NT2/D1 (cell line): ENCODE measurements at regions not wholly inside any gene's neighbourhood (a gene's known extent, or its start where the extent isn't known, plus 50 kb on each side); places are given as distances from the start of the nearest gene placed in this dataset.
"Not testable (repeated sequence)": the region's sequence is repeated elsewhere in the genome, so short reads cannot be mapped to it uniquely, and the experiment has no call there.

Source experiments
- DNase-seq: peaks from one replicate; pipeline ENCODE4 v3.0.0-alpha.2; 2011; ENCODE audit warnings: low read depth, low spot score
- H3K27me3 ChIP-seq: 2 replicates; pipeline ENCODE4 v1.6.0; 2011; ENCODE audit warnings: mild to moderate bottlenecking; ENCODE audit not compliant: insufficient read length, insufficient read depth
- H3K36me3 ChIP-seq: 2 replicates; pipeline ENCODE4 v1.6.1; 2011; ENCODE audit warnings: mild to moderate bottlenecking, low read length, mixed read lengths; ENCODE audit not compliant: insufficient read depth, insufficient read length
- H3K4me1 ChIP-seq: 2 replicates; pipeline ENCODE4 v1.5.1; 2011; ENCODE audit not compliant: insufficient read depth, insufficient read length
- H3K4me3 ChIP-seq: 2 replicates; pipeline ENCODE4 v1.5.1; 2011; ENCODE audit warnings: low read depth; ENCODE audit not compliant: insufficient read length
- H3K9ac ChIP-seq: 2 replicates; pipeline ENCODE4 v1.6.0; 2011; ENCODE audit warnings: low read depth; ENCODE audit not compliant: insufficient read length
- H3K9me3 ChIP-seq: 2 replicates; pipeline ENCODE4 v1.5.1; 2011; ENCODE audit warnings: mild to moderate bottlenecking, low read length; ENCODE audit not compliant: insufficient read depth
- SUZ12 ChIP-seq: IDR thresholded peaks from 2 replicates; pipeline ENCODE4 v1.6.1; 2011; ENCODE audit not compliant: insufficient read length, insufficient read depth; ENCODE audit errors: extremely low read depth
- YY1 ChIP-seq: IDR thresholded peaks from 2 replicates; pipeline ENCODE4 v1.6.1; 2011; ENCODE audit not compliant: insufficient read length, insufficient read depth
- ZNF274 ChIP-seq: IDR thresholded peaks from 2 replicates; pipeline ENCODE4 v1.6.1; 2011; ENCODE audit warnings: mild to moderate bottlenecking, low read depth, low read length

DNA sequence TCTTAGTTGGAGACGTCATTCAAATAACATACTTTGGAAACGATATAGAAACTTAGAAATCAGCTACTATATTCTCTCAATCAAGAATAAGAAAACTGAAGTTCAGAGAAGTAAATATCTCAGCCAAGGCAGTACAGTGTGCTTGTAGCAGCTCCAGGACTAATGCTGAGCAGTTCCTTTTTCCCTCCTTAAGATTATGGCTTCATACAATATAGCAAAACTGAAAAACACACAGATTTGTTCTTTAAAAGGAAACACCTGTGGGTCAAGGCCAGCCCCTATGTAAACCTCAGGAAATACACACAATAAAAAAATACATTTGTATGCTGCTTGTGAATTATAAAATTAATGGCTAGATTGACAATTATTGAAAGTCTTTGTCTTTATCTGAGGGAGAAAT lies 212.7 kb upstream of the EDNRB start:
- H3K4me1 ChIP-seq = no peaks in the 10 kb centered on the region
- H3K27me3 ChIP-seq = no peaks in the 10 kb centered on the region
- H3K36me3 ChIP-seq = no peaks in the 10 kb centered on the region
- H3K9me3 ChIP-seq = no peaks in the 10 kb centered on the region
- no peak overlapping the region for H3K9ac ChIP-seq
- DNase-seq = no peak
- H3K4me3 ChIP-seq = no peak overlapping the region
- TF ChIP-seq ZNF274 = no peak
- TF ChIP-seq YY1 = no peak
- TF ChIP-seq SUZ12 = no peak

DNA sequence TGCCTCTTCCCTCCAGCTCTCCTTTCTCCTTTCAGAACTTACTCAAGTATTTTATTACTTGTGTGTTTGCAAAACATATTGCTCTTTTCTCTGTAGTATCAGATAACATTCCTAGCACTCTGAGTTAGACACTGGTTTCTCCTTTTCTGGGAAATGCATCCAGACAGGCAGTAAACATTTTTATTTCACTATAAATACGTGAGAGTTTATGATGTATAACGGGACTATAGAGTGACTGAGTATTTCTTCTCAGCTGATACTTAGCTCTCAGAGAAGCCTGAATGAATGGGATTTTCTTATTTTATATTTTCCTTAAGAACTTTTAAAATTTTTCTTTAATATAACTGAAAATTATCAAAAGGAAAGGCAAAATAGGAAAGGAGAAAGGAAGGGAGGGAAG lies 211.2 kb upstream of the EDNRB start:
- no peak for DNase-seq

DNA sequence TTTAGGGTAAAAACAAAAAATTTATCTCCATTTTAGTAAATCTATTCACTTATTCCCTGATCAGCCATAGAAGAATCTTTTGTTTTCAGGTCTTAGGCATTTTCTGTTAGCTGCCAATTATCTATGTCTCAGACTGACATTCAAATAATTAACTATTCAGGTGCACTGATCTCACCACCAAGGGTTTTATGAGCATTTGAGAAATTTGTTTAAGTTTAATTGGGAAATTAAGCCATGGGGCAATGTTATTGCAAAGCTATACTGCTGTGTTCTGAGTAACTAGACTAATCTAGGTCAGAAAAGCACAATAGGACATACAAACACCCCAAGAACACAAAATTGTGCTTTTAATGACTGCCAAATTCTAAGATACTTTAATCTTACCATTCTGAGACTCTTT lies 210.7 kb upstream of the EDNRB start:
- no peaks in the 10 kb centered on the region for H3K9me3 ChIP-seq
- TF ChIP-seq YY1 (no peak), ZNF274 (no peak), SUZ12 (no peak)
- H3K4me3 ChIP-seq = no peak overlapping the region
- no peaks in the 10 kb centered on the region for H3K4me1 ChIP-seq
- H3K9ac ChIP-seq = no peak overlapping the region
- no peaks in the 10 kb centered on the region for H3K36me3 ChIP-seq
- no peak for DNase-seq
- H3K27me3 ChIP-seq = no peaks in the 10 kb centered on the region

More for the DNA sequence above, 211.2 kb upstream of the EDNRB start:
- Histone ChIP-seq H3K36me3 (no peaks in the 10 kb centered on the region), H3K4me3 (no peak overlapping the region), H3K9ac (no peak overlapping the region), H3K4me1 (no peaks in the 10 kb centered on the region), H3K27me3 (no peaks in the 10 kb centered on the region), H3K9me3 (no peaks in the 10 kb centered on the region)
- TF ChIP-seq SUZ12 = no peak
- no peak for TF ChIP-seq YY1
- TF ChIP-seq ZNF274 = no peak

DNA sequence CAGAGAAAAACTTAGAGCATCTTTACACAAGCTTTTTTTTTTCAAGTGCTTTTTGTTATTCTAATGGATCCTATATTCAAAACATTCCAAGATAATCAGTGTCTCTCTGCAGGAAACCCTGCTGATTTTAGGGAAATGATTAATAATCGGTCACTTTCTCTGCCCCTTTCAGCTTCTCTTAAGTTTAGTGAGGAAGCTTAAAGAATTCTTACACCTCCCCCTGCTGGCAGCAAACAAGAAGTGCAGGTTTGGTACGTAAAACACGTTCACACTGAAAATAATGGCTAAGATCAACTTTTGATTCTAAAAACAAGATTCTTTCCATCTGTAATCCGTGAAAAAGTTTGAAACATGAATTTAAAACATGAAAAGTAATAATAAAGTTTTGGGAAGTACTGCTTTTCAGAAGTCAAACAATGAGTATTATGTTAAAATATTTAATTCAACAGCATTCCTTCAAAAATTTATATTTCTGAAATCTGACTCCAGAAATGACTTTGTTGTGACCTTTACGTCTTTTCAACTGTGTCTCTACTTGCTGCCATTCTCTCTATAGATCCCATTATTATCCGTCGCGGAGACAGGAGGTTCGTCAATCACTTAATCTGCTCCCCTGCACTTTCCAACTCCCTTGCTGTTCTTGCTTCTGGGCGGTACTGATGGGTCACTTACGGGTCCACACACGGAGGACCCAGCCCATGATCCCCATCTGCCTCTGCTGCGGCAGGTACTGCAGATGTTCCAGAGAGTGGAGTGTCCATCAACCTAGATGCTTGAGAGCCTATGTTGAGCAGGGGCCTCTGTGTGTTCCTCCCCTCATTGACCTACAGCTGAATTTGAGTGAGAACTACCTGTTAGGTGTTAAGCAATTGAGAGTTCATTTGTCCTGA lies 203.1 kb upstream of the EDNRB start:
- H3K9ac ChIP-seq = no peak overlapping the region
- H3K9me3 ChIP-seq = no peaks in the 10 kb centered on the region
- no peak for TF ChIP-seq SUZ12
- TF ChIP-seq ZNF274 = no peak
- no peak for TF ChIP-seq YY1
- H3K36me3 ChIP-seq = no peaks in the 10 kb centered on the region
- peak; percentile 70 for DNase-seq
- H3K4me3 ChIP-seq = no peak overlapping the region
- no peaks in the 10 kb centered on the region for H3K4me1 ChIP-seq
- no peaks in the 10 kb centered on the region for H3K27me3 ChIP-seq

DNA sequence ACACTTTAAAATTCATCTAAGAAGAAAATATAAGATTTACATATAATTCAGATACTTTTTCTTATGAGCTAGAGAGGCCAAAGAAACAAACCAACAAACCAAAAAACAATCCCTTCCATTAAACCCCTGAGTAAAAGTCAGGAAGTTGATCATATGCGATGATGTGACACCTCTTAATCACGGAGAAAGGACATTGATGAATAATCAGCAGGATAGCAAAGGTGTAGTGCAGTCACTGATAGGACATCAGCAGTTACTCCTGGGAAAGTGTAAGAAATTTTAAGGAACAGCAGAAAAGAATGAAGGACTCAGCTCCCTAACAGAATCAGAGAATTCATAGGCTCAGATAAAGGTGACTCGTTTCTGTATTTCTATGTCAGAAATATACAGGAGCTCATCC lies 202.4 kb upstream of the EDNRB start:
- Histone ChIP-seq H3K36me3 (no peaks in the 10 kb centered on the region), H3K9ac (no peak overlapping the region), H3K4me3 (no peak overlapping the region), H3K4me1 (no peaks in the 10 kb centered on the region), H3K27me3 (no peaks in the 10 kb centered on the region), H3K9me3 (no peaks in the 10 kb centered on the region)
- DNase-seq = no peak
- TF ChIP-seq ZNF274 = no peak
- no peak for TF ChIP-seq SUZ12
- TF ChIP-seq YY1 = no peak

DNA sequence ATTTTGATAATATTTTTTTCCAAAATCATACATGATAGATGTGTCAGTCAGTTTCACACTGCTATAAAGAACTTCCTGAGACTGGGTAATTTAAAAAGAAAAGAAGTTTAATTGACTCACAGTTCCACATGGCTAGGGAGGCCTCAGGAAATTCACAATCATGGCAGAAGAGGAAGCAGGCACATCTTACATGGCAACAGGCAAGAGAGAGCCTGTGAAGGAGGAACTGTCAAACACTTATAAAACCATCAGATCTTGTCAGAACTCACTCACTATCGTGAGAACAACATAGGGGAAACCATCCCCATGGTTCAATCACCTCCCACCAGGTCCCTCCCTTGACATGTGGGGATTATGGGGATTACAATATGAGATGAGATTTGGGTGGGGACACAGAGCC lies 201.5 kb upstream of the EDNRB start:
- H3K9me3 ChIP-seq, H3K4me3 ChIP-seq, H3K4me1 ChIP-seq, H3K27me3 ChIP-seq, H3K36me3 ChIP-seq, DNase-seq, H3K9ac ChIP-seq: not testable (repeated sequence)

DNA sequence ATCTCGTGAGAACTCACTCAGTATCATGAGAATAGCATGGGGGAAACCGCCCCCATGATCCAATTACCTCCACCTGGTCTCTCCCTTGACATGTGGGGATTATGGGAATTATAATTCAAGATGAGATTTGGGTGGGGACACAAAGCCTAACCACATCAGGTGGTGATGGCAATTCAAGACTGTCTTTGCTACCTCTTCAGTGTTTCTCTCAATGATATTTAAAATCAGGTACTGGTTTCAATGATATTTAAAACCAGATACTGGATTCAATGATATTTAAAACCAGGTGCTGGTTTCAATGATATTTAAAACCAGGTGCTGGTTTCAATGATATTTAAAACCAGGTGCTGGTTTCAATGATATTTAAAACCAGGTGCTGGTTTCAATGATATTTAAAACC lies 198.4 kb upstream of the EDNRB start:
- not testable (repeated sequence) for H3K9me3 ChIP-seq, H3K9ac ChIP-seq, DNase-seq, H3K27me3 ChIP-seq, H3K4me1 ChIP-seq, H3K36me3 ChIP-seq, H3K4me3 ChIP-seq
